Astrocyte (in vitro differentiated cells and primary cell): ENCODE measurements at regions not wholly inside any gene's neighbourhood (a gene's known extent, or its start where the extent isn't known, plus 50 kb on each side); places are given as distances from the start of the nearest gene placed in this dataset.

Source experiments
- EZH2 ChIP-seq: IDR thresholded peaks from 2 replicates; pipeline ENCODE4 v1.6.1; 2012; ENCODE audit warnings: mild to moderate bottlenecking, low read length, inconsistent platforms; ENCODE audit not compliant: insufficient read depth
- TF ChIP-seq, protein P1 (sequence below): IDR thresholded peaks from 2 replicates; pipeline ENCODE4 v1.5.1; 2011; ENCODE audit warnings: low read depth, mild to moderate bottlenecking, inconsistent platforms, low read length, moderate library complexity; ENCODE audit not compliant: insufficient read depth

DNA sequence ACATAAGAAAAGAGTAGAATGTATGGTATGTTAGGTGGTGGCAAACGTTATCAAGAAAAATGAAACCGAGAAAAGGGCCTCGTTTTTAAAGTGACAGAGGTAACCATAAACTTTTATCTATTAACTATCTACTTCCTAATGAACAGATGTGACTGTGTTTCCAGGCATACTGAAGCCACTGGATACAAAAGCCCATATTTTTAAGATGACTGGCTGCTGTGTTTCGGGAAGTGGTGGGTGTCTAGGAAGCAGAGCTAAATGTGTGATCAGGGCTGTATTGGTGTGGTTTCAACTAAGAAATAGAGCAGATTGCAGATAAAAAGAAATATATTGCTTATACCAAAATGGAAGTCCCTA is 71.8 kb downstream of the CHRM3 start:
- TF ChIP-seq, protein P1, sequence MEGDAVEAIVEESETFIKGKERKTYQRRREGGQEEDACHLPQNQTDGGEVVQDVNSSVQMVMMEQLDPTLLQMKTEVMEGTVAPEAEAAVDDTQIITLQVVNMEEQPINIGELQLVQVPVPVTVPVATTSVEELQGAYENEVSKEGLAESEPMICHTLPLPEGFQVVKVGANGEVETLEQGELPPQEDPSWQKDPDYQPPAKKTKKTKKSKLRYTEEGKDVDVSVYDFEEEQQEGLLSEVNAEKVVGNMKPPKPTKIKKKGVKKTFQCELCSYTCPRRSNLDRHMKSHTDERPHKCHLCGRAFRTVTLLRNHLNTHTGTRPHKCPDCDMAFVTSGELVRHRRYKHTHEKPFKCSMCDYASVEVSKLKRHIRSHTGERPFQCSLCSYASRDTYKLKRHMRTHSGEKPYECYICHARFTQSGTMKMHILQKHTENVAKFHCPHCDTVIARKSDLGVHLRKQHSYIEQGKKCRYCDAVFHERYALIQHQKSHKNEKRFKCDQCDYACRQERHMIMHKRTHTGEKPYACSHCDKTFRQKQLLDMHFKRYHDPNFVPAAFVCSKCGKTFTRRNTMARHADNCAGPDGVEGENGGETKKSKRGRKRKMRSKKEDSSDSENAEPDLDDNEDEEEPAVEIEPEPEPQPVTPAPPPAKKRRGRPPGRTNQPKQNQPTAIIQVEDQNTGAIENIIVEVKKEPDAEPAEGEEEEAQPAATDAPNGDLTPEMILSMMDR: no peak
- TF ChIP-seq EZH2: no peak
